ENCODE measurements at regions not wholly inside any gene's neighbourhood (a gene's known extent, or its start where the extent isn't known, plus 50 kb on each side); places are given as distances from the start of the nearest gene placed in this dataset.

DNA sequence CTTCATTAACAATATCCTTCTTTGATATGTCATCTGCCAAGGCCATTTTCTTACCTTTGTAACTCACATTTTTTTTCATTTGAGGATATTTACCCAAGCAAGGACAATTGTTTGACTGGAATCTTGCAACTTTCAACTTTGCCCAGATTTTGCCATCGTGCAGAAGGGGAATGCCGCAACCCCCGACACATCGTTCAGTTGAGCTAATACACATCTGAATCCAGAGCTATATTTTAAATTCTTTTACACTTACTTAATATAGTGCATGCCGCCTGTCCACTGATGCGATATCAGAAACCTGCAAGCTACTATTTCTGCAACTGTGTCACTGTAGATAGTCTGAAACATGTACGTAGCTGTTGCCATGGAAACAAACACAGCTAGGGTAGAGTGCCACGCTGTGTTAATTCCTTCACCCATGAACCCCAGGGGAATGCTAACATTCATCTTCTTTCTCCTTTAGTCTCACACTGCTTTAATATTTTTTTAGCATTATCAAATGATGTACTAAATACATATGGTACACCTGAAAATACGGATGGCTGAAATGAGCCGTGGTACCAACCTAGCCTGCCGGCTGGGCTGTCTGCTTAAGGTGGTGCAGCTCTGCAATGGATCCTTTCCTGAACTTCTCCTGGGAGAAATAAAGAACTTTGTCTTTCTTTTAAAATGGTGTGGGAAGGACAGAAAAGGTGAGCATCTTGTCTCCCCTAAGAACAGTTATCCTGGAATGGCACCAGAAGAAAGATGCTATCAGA lies 77.0 kb upstream of the FOXN3 start:
- Mint-ChIP-seq H3K27me3 (ENCODE audit: low read depth, unreplicated experiment) (no peaks in the 10 kb centered on the region), H3K9me3 (ENCODE audit: unreplicated experiment) (peaks cover 1% of the 10 kb centered on the region), H3K36me3 (ENCODE audit: low read depth, unreplicated experiment) (no peaks in the 10 kb centered on the region), H3K4me1 (ENCODE audit: low read depth, unreplicated experiment) (peaks cover 2% of the 10 kb centered on the region), H3K4me3 (ENCODE audit: unreplicated experiment) (no peak overlapping the region), H3K27ac (ENCODE audit: unreplicated experiment) (no peak overlapping the region)
- no peaks in the 10 kb centered on the region for H3K9me3 ChIP-seq (ENCODE audit: insufficient read depth, low read depth, low read length)
- peaks cover 5% of the 10 kb centered on the region for H3K27me3 ChIP-seq (ENCODE audit: insufficient read depth, low read length)
- H3K4me1 ChIP-seq (ENCODE audit: insufficient read depth, low read length), result peaks cover 10% of the 10 kb centered on the region
- no peak overlapping the region for H3K4me2 ChIP-seq (ENCODE audit: low read length)
- H3K9ac ChIP-seq (ENCODE audit: low read length), result no peak overlapping the region
- H3K79me2 ChIP-seq (ENCODE audit: insufficient read depth, low read length), result no peaks in the 10 kb centered on the region
- H2AFZ ChIP-seq (ENCODE audit: low read depth, low read length), result no peak overlapping the region
- H3K36me3 ChIP-seq (ENCODE audit: insufficient read depth, low read length), result no peaks in the 10 kb centered on the region
- DNase-seq (ENCODE audit: low read depth) (peak; percentile 43), FAIRE-seq (no peak)
- H3K27ac ChIP-seq (ENCODE audit: low read depth, low read length), result no peak overlapping the region
- TF ChIP-seq EZH2 (IDR thresholded peaks at IDR 0.05; ENCODE audit: insufficient read depth, low read length), result no peak
- TF ChIP-seq, protein P1, sequence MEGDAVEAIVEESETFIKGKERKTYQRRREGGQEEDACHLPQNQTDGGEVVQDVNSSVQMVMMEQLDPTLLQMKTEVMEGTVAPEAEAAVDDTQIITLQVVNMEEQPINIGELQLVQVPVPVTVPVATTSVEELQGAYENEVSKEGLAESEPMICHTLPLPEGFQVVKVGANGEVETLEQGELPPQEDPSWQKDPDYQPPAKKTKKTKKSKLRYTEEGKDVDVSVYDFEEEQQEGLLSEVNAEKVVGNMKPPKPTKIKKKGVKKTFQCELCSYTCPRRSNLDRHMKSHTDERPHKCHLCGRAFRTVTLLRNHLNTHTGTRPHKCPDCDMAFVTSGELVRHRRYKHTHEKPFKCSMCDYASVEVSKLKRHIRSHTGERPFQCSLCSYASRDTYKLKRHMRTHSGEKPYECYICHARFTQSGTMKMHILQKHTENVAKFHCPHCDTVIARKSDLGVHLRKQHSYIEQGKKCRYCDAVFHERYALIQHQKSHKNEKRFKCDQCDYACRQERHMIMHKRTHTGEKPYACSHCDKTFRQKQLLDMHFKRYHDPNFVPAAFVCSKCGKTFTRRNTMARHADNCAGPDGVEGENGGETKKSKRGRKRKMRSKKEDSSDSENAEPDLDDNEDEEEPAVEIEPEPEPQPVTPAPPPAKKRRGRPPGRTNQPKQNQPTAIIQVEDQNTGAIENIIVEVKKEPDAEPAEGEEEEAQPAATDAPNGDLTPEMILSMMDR (IDR thresholded peaks at IDR 0.05; ENCODE audit: insufficient read depth, low read depth, low read length), result no peak
- H4K20me1 ChIP-seq (ENCODE audit: insufficient read depth, low read length), result peaks cover 5% of the 10 kb centered on the region
- H3K4me3 ChIP-seq (ENCODE audit: insufficient read depth, low read depth, low read length), result no peak overlapping the region

- Mint-ChIP-seq H3K4me3 (ENCODE audit: unreplicated experiment) (no peak overlapping the region), H3K27ac (ENCODE audit: unreplicated experiment) (no peak overlapping the region), H3K9me3 (ENCODE audit: unreplicated experiment) (peaks cover 1% of the 10 kb centered on the region), H3K36me3 (ENCODE audit: low read depth, unreplicated experiment) (no peaks in the 10 kb centered on the region), H3K27me3 (ENCODE audit: low read depth, unreplicated experiment) (no peaks in the 10 kb centered on the region), H3K4me1 (ENCODE audit: low read depth, unreplicated experiment) (peaks cover 2% of the 10 kb centered on the region)
- no peaks in the 10 kb centered on the region for H3K79me2 ChIP-seq (ENCODE audit: insufficient read depth, low read length)
- no peak overlapping the region for H3K4me3 ChIP-seq (ENCODE audit: insufficient read depth, low read depth, low read length)
- peaks cover 5% of the 10 kb centered on the region for H4K20me1 ChIP-seq (ENCODE audit: insufficient read depth, low read length)
- H3K9me3 ChIP-seq (ENCODE audit: insufficient read depth, low read depth, low read length), result no peaks in the 10 kb centered on the region
- no peaks in the 10 kb centered on the region for H3K36me3 ChIP-seq (ENCODE audit: insufficient read depth, low read length)
- H2AFZ ChIP-seq (ENCODE audit: low read depth, low read length), result no peak overlapping the region
- no peak overlapping the region for H3K4me2 ChIP-seq (ENCODE audit: low read length)
- DNase-seq (ENCODE audit: low read depth) (no peak), FAIRE-seq (no peak)
- H3K27me3 ChIP-seq (ENCODE audit: insufficient read depth, low read length), result peaks cover 5% of the 10 kb centered on the region
- TF ChIP-seq EZH2 (IDR thresholded peaks at IDR 0.05; ENCODE audit: insufficient read depth, low read length), result no peak
- TF ChIP-seq, protein P1 (IDR thresholded peaks at IDR 0.05; ENCODE audit: insufficient read depth, low read depth, low read length), result no peak
- H3K27ac ChIP-seq (ENCODE audit: low read depth, low read length), result no peak overlapping the region
- H3K4me1 ChIP-seq (ENCODE audit: insufficient read depth, low read length), result peaks cover 10% of the 10 kb centered on the region
- no peak overlapping the region for H3K9ac ChIP-seq (ENCODE audit: low read length)
Measured at GRCh38 chr14:89493406-89493805, 76.4 kb upstream of the FOXN3 start.

- peak overlapping the region; percentile 1 for H3K27ac ChIP-seq (ENCODE audit: low read depth, low read length)
Measured at GRCh38 chr14:89491711-89492381, 74.8 kb upstream of the FOXN3 start.

More at GRCh38 chr14:89491711-89492381, 74.8 kb upstream of the FOXN3 start:
- H3K9me3 ChIP-seq (ENCODE audit: insufficient read depth, low read depth, low read length), result no peaks in the 10 kb centered on the region
- no peak overlapping the region for H3K4me3 Mint-ChIP-seq (ENCODE audit: unreplicated experiment)
- H3K9ac ChIP-seq (ENCODE audit: low read length), result no peak overlapping the region
- no peak for TF ChIP-seq EZH2 (IDR thresholded peaks at IDR 0.05; ENCODE audit: insufficient read depth, low read length)
- TF ChIP-seq, protein P1 (IDR thresholded peaks at IDR 0.05; ENCODE audit: insufficient read depth, low read depth, low read length), result no peak
- no peaks in the 10 kb centered on the region for H3K36me3 Mint-ChIP-seq (ENCODE audit: low read depth, unreplicated experiment)
- H3K4me1 ChIP-seq (ENCODE audit: insufficient read depth, low read length), result peaks cover 10% of the 10 kb centered on the region
- no peaks in the 10 kb centered on the region for H3K79me2 ChIP-seq (ENCODE audit: insufficient read depth, low read length)
- H4K20me1 ChIP-seq (ENCODE audit: insufficient read depth, low read length), result peaks cover 5% of the 10 kb centered on the region
- H2AFZ ChIP-seq (ENCODE audit: low read depth, low read length), result no peak overlapping the region
- no peaks in the 10 kb centered on the region for H3K27me3 Mint-ChIP-seq (ENCODE audit: low read depth, unreplicated experiment)
- no peaks in the 10 kb centered on the region for H3K36me3 ChIP-seq (ENCODE audit: insufficient read depth, low read length)
- H3K9me3 Mint-ChIP-seq (ENCODE audit: unreplicated experiment), result peaks cover 1% of the 10 kb centered on the region
- no peak overlapping the region for H3K4me3 ChIP-seq (ENCODE audit: insufficient read depth, low read depth, low read length)
- peak; percentile 41 for FAIRE-seq
- peaks cover 5% of the 10 kb centered on the region for H3K27me3 ChIP-seq (ENCODE audit: insufficient read depth, low read length)
- peaks cover 2% of the 10 kb centered on the region for H3K4me1 Mint-ChIP-seq (ENCODE audit: low read depth, unreplicated experiment)
- peak; percentile 55 for DNase-seq (ENCODE audit: low read depth)
- peak overlapping the region; percentile 10 for H3K4me2 ChIP-seq (ENCODE audit: low read length)
- no peak overlapping the region for H3K27ac Mint-ChIP-seq (ENCODE audit: unreplicated experiment)
